Neural progenitor cell (in vitro differentiated cells): ENCODE measurements at regions not wholly inside any gene's neighbourhood (a gene's known extent, or its start where the extent isn't known, plus 50 kb on each side); places are given as distances from the start of the nearest gene placed in this dataset.

Experiments used
- CTCF ChIP-seq: fragments of 200-600 bp; sonication (generic); IDR thresholded peaks from 2 replicates; pipeline ENCODE4 v1.5.1; 2017; ENCODE audit warnings: antibody characterized with exemption, mild to moderate bottlenecking
- EZH2 ChIP-seq: fragments of 200-600 bp; sonication (generic); IDR thresholded peaks from 2 replicates; pipeline ENCODE4 v1.6.1; 2017; ENCODE audit warnings: antibody characterized with exemption, mild to moderate bottlenecking, moderate library complexity
- EZH2phosphoT487 ChIP-seq: fragments of 200-600 bp; sonication (generic); IDR thresholded peaks from 2 replicates; pipeline ENCODE4 v1.6.1; 2017; ENCODE audit warnings: antibody characterized with exemption

- TF ChIP-seq CTCF (no peak), EZH2 (no peak), EZH2phosphoT487 (no peak)
Observed at GRCh38 chr12:19886065-19886464, 446.8 kb downstream of the AEBP2 start.
